HFF-Myc (cell line): ENCODE measurements at regions not wholly inside any gene's neighbourhood (a gene's known extent, or its start where the extent isn't known, plus 50 kb on each side); places are given as distances from the start of the nearest gene placed in this dataset.

ENCODE experiments used
- DNase-seq: peaks from one replicate; pipeline ENCODE4 v3.0.0-alpha.2; 2011; ENCODE audit warnings: low read depth; ENCODE audit errors: extremely low read depth
- H3K4me3 ChIP-seq: replicated peaks from 2 replicates; pipeline ENCODE4 v1.5.1; 2011; ENCODE audit warnings: low read depth, mild to moderate bottlenecking, control low read depth, low read length
- CTCF ChIP-seq: IDR thresholded peaks from 2 replicates; pipeline ENCODE4 v1.5.1; 2012; ENCODE audit warnings: mild to moderate bottlenecking, low read depth, low read length, control low read depth; ENCODE audit errors: missing control alignments

GRCh38 chr6:21831521-21832291 is 238.2 kb downstream of the SOX4 start:
- no peak overlapping the region for H3K4me3 ChIP-seq
- TF ChIP-seq CTCF: no peak
- DNase-seq: no peak

DNA sequence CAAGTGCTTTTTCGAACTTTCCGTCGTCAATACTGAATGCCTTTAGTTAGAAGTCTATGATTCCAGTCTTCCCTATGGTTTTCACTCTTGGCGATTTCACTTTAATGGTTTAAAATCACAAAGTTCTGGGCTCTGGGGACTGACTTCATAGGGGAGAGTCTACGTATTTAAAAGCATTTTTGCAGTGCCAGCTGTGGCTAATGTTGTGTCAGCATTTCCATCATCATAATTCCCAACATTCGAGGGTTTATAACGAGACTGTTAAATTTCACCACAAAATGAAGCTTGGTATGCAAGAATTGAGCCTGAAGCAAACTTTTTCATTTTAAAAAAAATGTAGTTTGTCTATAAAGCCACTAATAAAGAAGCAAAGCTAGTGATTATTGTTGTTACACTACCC is 242.7 kb downstream of the SOX4 start:
- TF ChIP-seq CTCF: no peak
- DNase-seq: no peak
- no peak overlapping the region for H3K4me3 ChIP-seq

- no peak for DNase-seq
- H3K4me3 ChIP-seq: no peak overlapping the region
- TF ChIP-seq CTCF: no peak
These were observed 243.3 kb downstream of the SOX4 start for GRCh38 chr6:21836772-21837425.

- H3K4me3 ChIP-seq: no peak overlapping the region
- no peak for DNase-seq
- no peak for TF ChIP-seq CTCF
These were observed 246.9 kb downstream of the SOX4 start for GRCh38 chr6:21840428-21840827.

DNA sequence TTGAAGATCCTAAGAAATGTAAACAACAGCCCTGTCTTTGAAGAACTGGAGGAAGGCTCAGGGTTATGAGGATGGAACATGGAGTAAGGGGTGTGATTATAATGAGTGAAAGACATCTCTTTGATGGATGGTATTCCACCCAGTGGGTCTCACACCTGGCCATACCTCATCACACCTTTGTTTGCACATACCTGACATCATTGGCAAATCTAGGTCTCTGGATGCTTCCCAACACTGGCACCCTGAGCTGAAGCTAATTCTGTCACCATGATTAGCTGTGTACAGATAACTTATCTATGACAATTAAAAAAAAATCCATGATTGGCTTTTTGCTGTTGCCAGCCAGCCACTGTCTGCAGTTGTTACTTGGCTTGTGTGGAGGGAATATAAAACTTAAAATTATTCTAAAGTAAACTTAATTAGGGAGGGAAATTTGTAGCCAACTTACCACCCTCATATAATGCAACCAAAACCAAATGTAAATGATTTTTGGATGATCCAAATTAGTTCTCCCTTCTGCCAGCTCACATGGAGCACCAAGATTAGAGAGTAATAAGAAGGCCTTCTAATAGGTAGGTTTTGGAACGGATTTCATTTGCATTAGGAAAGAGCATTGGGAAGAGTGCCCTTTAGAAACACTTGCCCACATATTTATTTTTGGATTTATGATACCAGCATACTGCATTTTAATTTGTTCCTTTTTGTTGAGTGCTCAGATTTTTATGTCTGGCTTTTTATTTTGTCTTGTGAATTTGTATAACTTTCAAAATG is 249.5 kb downstream of the SOX4 start:
- TF ChIP-seq CTCF: no peak
- no peak for DNase-seq
- H3K4me3 ChIP-seq: no peak overlapping the region

DNA sequence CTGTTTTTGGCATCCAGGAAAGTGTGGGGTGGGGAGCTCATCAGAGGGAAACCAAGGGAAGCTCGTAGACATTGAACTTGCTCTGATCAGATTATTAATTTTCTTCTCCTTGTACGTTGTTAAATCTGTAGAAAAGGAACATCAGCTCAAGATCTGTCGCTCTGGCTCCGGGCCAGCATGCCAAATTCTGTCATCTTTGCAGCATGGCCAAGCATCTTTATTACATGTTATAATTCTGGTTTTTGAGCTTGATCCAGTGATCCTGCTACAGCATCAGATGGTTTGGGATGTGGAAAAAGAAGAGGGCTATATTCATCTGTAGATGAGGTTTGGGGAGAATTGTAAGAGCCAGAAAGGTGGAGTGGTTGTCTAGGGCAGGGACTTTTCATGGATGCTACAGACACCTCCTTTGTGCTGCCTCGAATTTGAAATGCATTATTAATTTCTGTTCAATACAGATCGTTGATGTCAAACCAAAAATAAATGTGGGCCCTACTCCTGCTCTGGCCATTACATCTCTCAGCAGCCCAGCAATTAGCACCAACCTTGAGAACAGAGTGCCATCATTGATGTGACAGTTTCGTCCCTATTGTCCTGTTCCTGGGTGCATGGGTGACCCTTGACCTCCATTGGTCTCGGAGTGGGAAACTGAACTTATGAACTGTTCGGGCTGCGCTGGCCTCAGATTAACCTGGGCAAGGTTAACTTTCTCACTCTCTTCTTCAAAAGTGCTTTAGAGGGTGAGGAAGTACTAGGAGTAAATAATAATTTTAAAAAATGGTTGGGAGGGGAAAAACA is 250.8 kb downstream of the SOX4 start:
- DNase-seq: no peak
- H3K4me3 ChIP-seq: no peak overlapping the region
- no peak for TF ChIP-seq CTCF
